Fibroblast of skin of back (primary cell): ENCODE measurements at regions not wholly inside any gene's neighbourhood (a gene's known extent, or its start where the extent isn't known, plus 50 kb on each side); places are given as distances from the start of the nearest gene placed in this dataset.
"Not testable (repeated sequence)": the region's sequence is repeated elsewhere in the genome, so short reads cannot be mapped to it uniquely, and the experiment has no call there.

Source experiments
- DNase-seq: peaks from one replicate; pipeline ENCODE4 v3.0.0-alpha.2; 2013

DNA sequence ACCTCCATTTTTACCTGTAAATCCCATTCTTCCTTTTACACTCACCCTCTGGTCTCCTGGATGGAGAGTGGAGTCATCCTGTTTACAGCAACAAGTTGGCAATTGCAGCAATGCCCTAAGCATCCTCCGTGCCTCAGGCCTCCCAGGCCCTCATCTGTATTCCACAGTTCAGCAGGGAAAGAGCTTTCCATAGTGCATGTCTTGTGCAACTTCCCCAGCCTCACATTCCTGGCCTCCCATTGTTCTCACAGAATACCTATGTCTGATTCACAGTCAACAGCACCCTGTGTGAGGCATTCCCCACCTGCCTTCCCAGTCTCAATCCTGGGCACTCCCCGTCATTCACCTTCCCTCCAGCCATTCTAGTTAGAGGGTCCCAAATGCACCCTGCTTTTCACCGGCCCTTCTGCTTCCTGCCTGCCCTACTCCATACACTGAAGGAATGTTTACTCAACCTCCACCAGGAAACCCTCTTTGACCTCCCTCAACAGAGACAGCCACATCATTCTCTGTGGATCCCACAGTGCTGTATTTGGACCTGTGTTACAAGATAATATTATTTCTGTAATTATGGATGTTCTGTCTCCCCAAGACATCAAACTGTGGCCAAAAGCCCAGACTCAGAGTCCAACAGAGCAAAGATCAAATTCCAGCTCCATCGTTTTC is 405.7 kb downstream of the BUD13 start:
- no peak for DNase-seq

DNA sequence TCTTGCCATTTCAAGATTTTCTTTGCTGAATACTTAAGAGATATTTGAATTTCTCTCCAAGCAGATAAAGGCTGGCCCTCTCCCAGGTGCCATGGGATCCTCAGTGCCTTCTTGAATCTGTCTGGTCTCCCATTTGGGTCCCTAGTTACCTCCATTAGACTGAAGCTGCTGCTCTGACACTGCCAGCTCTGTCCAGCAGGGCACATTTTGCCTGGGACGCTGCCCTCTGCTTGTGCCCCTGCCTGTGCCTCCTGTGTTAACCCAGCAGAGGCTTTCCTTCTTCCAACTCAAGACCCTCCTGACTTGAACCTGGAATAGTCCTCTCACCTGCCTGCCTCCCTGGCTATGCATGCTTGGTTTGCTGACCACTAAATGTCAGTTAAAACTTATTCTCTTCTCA is 406.3 kb downstream of the BUD13 start:
- no peak for DNase-seq

DNA sequence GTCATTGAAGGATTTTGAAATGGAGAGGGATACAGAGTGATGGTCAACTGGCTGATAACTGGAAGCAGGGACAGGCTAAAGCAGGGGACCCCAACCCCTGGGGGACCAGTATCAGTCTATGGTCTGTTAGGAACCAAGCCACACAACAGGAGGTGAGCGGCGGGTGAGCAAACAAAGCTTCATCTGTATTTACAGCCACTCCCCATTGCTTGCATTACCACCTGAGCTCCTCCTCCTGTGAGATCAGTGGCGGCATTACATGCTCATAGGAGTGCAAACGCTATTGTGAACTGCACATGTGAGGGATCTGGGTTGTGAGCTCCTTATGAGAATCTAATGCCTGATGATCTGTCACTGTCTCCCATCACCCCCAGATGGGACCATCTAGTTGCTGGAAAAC is 407.9 kb downstream of the BUD13 start:
- DNase-seq, result not testable (repeated sequence)

DNA sequence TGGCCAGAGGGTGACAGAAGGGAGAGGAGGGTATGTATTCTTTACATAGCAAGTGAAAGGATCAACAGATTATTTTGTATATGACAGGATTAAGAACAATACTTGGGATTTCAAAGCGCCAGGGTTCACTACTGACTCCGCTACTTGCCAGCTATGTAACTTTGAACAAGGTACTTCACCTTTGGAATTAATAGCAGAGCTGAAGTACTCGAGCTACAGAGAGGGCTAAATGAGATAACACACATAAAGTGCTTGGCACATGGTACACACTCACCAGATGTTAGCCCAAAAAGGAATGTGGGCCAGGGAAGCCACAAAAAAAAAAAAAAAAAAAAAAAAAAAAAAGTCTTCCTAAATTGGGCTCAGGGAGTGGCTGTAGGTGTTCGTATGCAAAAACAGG is 408.4 kb downstream of the BUD13 start:
- no peak for DNase-seq

DNA sequence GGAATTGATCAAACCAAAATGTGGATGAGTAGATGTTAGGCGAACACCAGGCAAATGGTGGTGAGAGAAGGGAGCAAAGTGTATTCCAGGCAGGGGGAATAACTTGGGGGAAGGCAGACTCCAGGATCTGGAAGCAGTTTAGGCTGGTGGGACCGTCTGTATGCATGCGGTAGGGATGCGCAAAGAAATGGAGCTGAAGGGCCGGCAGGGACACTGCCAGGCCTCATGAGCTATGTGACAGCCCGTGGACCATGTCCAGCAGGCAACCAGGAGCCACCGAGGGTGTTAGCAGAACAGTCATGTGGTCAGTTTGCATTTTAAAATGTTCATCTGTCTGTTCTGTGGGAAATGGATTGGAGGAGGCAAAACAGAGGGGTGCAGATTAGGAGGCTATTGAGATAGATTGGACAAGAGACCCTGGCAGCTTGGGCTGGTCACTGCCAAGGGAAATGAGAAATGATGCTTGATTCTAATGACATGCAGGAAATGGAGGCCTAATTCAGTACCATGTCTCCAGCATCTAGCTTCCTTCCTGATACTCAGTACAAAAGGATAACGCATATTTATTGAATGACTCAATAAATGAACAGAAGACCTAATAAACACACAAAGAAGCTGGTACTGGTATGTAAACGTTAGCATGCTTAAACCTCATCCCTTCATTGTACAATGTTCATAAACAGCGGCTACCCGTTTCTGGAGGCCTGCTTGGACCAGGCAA is 412.4 kb downstream of the BUD13 start:
- DNase-seq, result no peak

DNA sequence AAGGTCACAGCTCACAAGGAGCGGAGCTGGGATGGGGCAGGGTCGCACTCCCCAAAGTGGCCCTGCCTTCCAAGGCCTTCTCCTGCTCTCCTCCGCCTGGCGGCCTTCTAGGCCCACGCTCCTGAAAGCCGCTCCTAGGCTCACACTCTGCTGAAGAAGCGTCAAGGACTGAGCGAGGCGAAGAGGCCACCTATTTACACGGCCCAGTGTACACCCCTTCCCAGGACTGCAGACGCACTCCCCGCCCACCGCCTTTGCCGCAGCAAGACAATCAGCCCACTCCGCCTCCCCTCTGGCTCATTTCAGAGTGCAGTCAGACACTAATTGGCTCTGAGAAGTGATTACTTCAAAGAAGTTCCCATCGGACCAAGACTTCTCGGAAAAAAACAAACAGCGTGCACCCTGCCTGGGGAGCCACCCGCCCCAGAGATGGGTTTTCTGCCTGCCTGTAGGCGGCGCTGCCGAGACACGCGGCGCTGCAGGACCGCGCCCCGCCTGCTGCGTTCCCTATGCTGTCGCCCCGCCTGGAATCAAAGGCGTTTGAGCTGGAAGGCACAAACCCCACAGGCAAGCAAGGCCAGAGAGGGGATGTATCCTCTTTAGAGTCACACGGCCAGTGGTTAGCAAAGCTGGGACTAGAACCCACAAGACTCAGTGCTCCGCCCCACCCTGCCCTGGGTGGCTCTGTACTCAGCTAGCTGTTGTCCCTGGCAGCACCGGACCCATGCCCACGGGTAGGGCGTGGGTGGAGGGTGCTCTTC is 414.8 kb downstream of the BUD13 start:
- DNase-seq, result no peak

DNA sequence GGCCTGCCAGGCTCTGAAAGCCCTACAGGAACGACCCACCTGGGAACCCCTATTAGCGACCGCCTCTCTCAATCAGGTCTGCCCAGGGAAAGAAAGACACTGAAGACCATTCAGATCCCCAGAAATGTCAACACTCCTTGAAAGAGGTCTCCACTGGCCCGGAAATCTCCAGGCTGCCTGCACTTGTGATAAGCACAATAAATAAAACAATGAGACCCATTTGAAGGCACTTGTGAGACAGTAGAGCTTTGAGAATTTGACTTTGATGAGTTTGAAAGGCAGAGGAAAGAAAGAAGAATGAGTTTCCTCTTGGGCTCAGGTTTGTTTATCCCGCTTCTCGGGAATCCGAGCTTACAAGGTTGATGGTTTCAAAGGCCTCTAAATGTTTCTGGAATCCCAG is 416.3 kb downstream of the BUD13 start:
- no peak for DNase-seq

DNA sequence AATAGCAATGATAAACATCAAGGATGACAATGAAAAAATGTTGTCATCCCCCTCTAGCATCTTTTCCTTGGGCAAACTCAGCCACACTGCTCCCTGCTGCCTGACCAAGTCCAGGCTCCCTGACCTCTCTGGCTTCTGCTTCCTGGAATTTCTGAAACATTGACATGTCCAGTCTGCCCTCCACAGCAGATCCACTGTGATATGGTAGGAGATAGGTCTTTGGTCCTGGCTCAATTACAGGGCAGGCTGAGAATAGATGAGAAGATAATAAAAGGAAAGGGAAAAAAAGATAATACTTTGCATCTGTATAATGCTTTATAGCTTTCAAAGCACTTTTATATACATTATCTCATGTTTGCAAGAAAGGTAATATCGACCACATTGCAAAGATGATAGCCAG is 417.7 kb downstream of the BUD13 start:
- DNase-seq, result no peak

DNA sequence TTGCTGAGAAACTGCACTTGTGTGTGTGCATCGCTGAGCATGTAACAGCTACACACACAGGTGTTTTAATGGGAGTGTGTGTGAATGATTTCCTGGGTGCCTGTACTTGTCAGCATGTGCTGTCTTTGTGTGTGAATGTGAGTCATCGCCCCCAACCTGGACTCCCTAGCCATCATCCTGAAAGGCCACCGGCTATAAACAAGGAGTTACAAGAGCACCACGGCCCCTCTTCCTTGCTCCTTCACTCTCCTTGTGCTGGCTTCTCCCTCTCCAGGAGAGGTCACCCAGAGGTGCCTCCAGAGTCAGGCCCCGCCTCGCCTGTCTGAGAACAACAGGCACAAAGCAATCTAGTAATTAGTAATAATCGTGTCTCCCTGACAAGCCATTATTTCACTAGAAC is 419.2 kb downstream of the BUD13 start:
- DNase-seq, result no peak

DNA sequence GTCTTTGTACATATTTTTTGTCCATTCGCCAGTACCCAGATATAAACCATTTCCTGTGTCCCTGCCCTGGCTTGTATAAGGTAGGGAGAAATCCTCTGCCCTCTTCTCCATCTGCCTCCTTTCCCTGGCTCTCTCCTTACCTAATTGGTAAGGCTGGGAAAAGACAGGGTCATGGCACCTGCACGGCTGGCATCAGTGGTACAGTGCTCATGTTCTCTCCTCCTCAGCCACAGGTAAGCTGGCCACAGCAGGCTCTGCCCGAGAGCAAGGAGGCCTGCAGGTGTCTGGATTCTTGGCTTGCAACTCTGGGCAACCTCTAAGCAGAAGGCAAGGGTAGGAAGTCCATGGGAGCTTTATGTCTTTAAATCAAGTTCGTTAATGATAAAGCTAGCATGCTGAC is 419.9 kb downstream of the BUD13 start:
- DNase-seq, result no peak

DNA sequence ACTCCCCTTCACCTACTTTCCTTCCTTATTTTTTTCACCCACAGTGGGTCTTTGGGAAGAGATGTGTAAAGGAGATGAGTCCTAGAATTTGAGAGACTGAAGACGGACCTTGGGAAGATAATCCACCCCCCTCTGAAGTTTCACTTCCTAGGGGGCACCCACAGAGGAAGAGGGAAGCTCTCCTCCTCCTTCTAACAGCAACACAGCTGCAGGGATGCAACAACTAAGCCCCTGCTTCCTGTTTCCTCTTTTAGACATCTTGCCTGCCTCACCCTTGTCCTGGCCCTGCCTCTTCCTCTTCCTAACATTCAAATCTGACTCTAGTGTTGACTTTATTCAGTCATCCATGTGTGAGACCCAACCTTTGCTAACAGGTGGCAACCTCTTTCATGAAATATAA is 424.6 kb downstream of the BUD13 start:
- DNase-seq, result no peak

DNA sequence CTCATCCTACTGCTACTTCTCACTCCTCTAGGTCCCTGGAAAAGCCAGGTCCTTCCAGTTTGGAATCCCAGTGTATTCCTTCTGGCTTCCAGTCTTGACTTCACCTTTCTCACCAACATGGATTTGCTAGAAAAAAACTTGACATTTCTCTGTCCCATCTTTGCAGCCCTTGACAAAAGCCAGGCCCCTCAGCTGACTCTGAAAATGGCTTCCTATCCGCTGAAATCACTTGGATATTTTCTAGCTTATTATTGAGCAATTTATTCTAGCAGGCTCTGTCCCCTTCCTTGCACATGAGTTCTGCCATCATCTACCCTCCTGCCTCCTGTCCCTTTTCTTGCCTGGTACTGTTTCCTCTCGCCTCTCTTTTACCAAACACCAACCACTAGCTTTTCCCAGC is 427.2 kb downstream of the BUD13 start:
- DNase-seq, result no peak

DNA sequence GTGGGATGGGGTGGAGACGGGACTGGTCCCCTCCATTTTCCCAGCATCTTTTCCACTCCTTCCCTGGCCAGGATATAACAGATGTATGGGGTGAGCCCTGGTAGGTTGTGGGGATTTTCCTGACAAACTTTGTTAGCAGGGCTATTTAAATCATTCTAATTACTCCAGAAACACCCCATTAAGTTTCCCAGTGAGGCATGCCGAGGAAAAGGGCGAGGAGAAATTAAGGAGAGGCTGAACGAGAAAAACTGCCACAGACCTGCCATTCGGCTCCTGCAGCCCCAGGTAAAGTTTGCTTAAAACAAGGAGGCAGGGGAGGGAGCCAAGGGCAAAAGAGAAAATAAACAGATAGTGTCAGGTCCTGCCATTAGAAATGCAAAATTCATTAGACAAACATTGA is 428.2 kb downstream of the BUD13 start:
- no peak for DNase-seq

DNA sequence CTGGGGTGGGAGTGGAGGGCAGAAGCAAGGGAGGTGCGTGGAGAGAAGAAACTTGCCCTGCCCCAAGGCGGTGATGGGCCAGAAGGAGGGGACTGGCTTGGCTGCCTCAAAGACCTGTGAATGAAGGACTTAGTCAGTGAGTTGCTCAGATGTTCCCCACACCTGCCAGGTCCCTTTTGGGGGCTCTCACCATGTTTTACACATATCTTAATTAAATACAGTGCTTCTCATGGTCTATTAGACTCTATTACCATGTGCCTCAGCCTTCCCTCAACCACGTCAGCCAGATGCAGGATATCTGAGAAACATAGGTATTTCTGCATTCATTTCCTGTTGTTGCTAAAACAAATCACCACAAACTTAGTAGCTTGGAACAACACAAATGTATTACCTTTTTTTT is 429.5 kb downstream of the BUD13 start:
- no peak for DNase-seq

DNA sequence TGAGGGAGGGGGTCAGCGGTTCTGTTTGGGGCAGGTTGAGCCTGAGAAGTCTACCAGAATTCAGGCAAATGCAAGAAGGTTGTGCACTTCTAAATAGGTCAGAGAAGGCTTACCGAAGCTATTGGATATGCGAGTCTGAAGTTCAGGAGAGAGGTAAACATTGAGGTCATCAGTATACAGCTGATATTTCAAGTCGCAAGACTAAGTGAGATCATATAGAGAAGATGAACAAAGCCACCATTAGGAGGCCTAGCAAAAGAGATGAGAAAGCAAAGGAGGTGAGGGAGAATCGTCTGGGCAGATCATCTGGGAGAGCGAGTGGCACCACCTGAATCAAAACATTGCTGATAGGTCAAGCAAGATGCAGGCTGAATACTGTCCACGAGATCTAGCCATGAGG is 430.6 kb downstream of the BUD13 start:
- no peak for DNase-seq

DNA sequence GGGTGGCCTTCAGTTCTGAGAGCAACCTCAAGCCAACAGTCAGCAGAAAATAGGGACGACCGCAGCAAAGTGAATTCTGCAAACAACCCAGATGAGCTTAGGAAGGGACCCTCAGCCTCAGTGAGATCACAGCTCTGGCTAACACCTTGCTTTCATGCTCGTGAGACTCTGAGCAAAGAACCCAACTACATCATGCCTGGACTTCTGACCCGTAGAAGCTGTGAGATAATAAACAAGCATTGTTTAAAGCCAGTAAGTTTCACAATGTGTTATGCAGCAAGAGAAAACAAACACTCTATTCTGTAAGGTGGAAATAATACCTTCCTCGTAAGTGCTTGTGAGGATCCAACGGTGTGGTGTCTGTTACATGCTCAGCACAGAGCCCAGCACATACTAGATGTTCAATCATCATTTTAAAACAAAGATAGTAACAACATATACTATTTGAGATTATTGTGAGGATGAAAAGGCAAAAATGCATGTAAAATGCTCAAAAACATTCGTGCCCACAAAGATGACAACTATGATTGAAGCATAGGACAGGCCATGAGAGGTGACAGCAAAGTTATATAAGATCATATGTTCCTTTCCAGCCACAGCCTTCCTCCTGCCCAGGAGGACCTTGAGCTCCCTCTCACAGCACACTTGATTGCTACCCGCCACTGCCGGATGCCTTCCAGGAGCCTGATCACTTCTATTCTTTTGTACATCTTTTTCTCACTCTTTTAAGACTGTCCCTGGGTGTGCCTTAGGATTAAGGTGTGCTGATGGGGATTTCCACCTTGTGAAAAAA is 433.3 kb downstream of the BUD13 start:
- no peak for DNase-seq

DNA sequence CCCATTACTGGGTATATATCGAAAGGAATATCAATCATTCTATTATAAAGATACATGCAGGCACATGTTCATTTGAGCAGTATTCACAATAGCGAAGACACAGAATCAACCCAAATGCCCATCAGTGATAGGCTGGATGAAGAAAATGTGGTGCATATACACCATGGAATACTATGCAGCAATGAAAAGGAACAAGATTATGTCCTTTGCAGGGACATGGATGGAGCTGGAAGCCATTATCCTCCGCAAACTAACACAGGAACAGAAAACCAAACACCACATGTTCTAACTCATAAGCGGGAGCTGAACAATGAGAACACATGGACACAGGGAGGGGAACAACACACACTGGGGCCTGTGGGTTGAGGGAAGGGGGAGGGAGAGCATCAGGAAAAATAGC is 434.3 kb downstream of the BUD13 start:
- not testable (repeated sequence) for DNase-seq

DNA sequence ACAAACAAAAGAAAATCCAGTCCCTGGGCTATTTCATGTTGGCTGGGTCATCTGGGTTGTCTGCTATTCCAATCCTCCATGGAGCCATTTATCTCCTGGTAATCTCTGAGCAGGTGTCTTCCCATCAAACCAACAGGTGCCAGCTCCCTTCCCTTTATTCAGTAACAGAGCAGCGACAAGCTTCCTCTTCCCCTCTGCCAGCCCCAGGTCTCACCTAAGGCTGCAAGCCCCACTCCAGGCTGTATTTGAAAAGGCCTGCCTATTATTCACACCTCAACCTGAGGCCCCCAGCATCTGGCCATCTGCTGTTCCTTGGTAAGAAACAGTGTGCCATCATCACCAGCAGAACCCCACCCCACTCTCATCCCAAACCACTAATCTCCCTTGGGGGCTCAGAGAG is 436.2 kb downstream of the BUD13 start:
- DNase-seq, result no peak

DNA sequence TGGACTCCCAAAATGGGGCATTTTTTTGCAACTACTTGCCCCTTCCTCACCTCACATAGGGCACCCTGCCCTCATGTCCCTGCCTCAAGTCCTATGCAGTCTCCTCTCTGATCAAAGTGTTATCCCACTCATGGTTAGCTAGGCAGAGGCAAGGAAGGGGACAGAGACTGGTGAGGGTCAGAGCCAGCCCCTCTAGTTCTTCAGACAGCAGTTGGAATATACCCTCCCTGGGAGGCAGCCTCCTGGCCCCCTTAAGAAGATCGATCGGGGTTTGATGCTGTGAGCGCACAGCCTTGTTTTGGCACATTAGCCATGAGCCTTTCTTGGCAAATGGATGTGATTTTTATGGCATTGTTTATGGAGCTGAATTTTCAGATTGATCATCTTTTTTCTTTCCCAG is 436.9 kb downstream of the BUD13 start:
- no peak for DNase-seq

DNA sequence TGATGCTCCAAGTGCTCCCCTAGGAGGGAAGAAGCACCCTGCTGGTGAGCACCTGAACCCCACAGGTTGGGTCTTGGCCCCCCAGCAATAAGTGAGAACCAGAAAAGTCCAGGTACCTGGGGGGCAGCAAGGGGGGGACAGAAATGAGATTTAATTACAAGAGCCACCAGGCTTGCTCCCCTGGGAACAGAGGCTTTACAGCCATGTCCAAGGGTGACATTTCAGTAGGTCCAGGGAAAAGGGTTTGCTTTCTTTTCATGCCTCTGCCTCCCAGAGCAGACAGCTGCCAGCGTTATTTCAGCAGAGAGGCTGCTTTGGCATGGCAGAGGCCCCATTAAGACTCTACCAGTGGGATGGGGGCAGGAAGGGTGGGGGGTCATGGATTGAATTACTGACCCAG is 437.7 kb downstream of the BUD13 start:
- DNase-seq, result no peak

DNA sequence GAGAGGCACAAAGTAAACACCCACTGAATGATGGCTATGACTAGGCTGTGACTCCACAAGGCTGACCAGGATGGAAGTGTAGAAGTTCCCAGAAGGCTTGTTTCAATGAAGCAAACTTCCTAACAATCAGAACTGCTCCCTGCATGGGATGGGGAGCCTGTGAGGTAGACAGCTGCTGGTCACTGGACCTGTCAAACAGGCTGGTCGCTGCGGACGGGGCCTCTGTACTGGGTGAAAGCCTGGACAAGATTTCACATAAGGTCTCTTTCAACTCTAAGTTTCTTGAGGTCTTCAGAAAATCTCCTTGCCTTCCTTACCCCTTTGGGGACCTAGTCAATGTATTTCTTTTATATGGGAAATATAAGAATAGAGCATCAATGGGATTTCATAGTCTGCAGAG is 438.2 kb downstream of the BUD13 start:
- no peak for DNase-seq

DNA sequence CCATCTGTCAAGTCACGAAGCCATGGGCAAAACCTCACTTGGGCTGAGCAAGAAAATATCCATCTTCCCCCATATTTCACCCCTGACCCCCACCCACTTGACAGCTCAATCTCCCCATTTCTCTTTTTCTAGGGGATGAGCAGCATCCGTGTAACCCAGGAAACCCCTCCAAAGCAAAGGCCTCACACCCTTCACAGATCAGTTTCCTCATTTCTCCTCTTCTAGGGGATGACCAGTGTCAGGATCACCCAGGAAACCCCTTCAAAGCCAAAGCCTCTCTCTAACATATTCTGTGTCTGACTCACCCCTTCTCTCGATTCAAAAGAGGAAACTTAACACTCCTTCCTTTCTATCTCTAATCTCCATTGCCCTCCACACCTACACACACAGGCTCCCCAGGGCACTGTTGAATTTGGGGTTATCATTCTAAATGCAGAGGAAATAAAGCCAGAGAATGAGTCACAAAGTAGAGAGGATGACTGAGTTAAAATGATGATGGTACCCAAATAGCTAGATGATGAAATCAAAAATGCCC is 439.7 kb downstream of the BUD13 start:
- DNase-seq, result no peak

DNA sequence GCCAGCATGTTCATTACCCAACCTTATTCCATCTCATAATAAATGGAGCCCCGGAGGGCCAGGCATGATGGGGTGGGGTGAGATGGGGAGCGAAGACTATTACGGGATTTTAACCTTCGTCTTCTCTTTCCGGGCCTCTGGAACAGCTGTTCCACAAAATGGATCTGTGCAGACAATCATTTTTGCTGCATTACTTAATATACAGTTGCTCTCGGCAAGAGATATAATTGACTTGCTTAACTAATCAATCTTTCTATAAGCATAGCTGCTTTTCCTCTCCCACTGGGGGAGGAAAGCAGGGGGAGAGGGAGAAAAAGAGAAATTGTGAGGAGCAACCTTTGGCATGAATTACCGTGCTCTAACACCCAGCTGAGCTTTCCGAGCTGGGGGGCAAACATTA is 440.4 kb downstream of the BUD13 start:
- no peak for DNase-seq
